Mucosa of descending colon (tissue), 3 donors: ENCODE measurements at regions not wholly inside any gene's neighbourhood (a gene's known extent, or its start where the extent isn't known, plus 50 kb on each side); places are given as distances from the start of the nearest gene placed in this dataset.

Experiments used
- ATAC-seq: fragments of 200-7000 bp; cut with Tn5 transposase; one replicate; pipeline ENCODE4 v1.9.1; 2020; ENCODE audit warnings: mild to moderate bottlenecking, moderate library complexity
- DNase-seq, 3 donors: peaks; one replicate each; pipeline ENCODE4 v3.0.0-alpha.2; 2020
- H3K36me3 ChIP-seq: fragments of 200-600 bp; one replicate; pipeline ENCODE4 v1.8.0; 2021; ENCODE audit warnings: low read depth, mild to moderate bottlenecking
- H3K4me1 ChIP-seq: fragments of 200-600 bp; one replicate; pipeline ENCODE4 v1.8.0; 2021; ENCODE audit warnings: low read depth, mild to moderate bottlenecking
- H3K4me3 ChIP-seq: fragments of 200-600 bp; one replicate; pipeline ENCODE4 v1.8.0; 2021; ENCODE audit warnings: mild to moderate bottlenecking
- H3K9me3 ChIP-seq: fragments of 200-600 bp; one replicate; pipeline ENCODE4 v1.8.0; 2021; ENCODE audit warnings: mild to moderate bottlenecking
- intact Hi-C, 2 donors: fragments of 100-400 bp; cut with DNase I in 1 of 2; cut with micrococcal nuclease in 1 of 2; formaldehyde crosslinking; loops; one replicate each; pipeline versions ENCODE4 v1.11.0 to v1.11.1; 2022; cut with DNase I, micrococcal nuclease
- TF ChIP-seq, protein P1 (sequence below): fragments of 200-600 bp; IDR thresholded peaks from one replicate; pipeline ENCODE4 v1.8.0; 2022; ENCODE audit warnings: antibody characterized with exemption, mild to moderate bottlenecking
- donor health status: DM: no; HTN: no; CAD: no; lungs with moderate emphysema.
- donor health status: DM: no; HTN: no; CAD: no.
- donor health status: DM: no; HTN: yes; CAD: no.

DNA sequence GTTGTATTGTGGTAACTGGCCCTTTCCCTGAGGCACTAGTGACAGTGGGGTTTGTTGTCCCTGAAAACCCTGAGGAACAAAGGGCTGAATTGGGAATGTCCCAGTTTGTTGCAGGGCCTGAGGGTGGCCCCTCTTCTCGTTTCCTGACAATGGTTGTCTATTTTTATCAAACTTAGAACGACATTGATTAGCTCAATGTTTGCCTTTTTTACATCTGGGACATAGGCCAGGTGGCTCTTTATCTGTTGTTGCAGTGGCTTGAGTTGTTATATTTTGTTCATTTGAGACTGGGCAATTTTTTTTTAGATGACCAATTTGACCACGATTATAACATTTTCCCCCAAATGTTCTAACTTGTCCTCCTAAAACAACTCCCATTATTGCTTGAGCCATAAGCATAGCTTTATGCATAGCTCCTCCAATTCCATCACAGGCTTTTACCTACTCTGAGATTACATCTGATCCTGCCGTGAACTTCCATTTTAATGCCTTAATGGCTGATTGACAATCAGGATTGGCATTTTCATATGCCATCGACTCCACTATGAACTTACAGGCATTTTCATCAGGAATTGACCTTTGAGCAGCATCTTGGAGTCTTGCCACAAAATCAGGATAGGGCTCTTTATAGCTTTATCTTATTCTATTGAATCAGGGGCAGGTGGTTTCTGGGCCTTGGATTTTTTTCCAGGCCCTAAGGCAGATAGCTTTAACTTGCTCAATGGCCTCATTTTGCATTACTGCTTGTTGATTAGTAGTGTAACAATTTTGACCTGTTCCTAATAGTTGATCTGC, 604.3 kb downstream of the ALG10 start:
- TF ChIP-seq, protein P1, sequence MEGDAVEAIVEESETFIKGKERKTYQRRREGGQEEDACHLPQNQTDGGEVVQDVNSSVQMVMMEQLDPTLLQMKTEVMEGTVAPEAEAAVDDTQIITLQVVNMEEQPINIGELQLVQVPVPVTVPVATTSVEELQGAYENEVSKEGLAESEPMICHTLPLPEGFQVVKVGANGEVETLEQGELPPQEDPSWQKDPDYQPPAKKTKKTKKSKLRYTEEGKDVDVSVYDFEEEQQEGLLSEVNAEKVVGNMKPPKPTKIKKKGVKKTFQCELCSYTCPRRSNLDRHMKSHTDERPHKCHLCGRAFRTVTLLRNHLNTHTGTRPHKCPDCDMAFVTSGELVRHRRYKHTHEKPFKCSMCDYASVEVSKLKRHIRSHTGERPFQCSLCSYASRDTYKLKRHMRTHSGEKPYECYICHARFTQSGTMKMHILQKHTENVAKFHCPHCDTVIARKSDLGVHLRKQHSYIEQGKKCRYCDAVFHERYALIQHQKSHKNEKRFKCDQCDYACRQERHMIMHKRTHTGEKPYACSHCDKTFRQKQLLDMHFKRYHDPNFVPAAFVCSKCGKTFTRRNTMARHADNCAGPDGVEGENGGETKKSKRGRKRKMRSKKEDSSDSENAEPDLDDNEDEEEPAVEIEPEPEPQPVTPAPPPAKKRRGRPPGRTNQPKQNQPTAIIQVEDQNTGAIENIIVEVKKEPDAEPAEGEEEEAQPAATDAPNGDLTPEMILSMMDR = no peak
- DNase-seq (no peak), ATAC-seq (no peak)
- Histone ChIP-seq H3K36me3 (no peaks in the 10 kb centered on the region), H3K9me3 (peaks cover 58% of the 10 kb centered on the region), H3K4me3 (no peak overlapping the region), H3K4me1 (no peaks in the 10 kb centered on the region)
- intact Hi-C loops = no loop called here
